GM10266 (cell line): ENCODE measurements at regions not wholly inside any gene's neighbourhood (a gene's known extent, or its start where the extent isn't known, plus 50 kb on each side); places are given as distances from the start of the nearest gene placed in this dataset.

Experiments
- DNase-seq: peaks from one replicate; pipeline ENCODE4 v3.0.0; 2012; ENCODE audit errors: extremely low spot score
- CTCF ChIP-seq: IDR thresholded peaks from 2 replicates; pipeline ENCODE4 v1.5.1; 2012; ENCODE audit warnings: mild to moderate bottlenecking, low read depth; ENCODE audit not compliant: control insufficient read depth, insufficient read depth; ENCODE audit errors: missing control alignments

GRCh38 chr2:59462422-59463197 lies 1090.8 kb downstream of the BCL11A start:
- no peak for DNase-seq
- no peak for TF ChIP-seq CTCF

- DNase-seq = no peak
- no peak for TF ChIP-seq CTCF
Measured at GRCh38 chr2:59461127-59461526, 1092.3 kb downstream of the BCL11A start.

- TF ChIP-seq CTCF = no peak
- DNase-seq = no peak
Measured at GRCh38 chr2:59458800-59459199, 1094.7 kb downstream of the BCL11A start.

- DNase-seq = no peak
- no peak for TF ChIP-seq CTCF
Measured at GRCh38 chr2:59456285-59456684, 1097.2 kb downstream of the BCL11A start.

GRCh38 chr2:59449274-59449673 lies 1104.2 kb downstream of the BCL11A start:
- DNase-seq = no peak
- no peak for TF ChIP-seq CTCF

- no peak for DNase-seq
- no peak for TF ChIP-seq CTCF
Measured at GRCh38 chr2:59440491-59440890, 1113.0 kb downstream of the BCL11A start.

GRCh38 chr2:59435635-59436034 lies 1117.8 kb downstream of the BCL11A start:
- TF ChIP-seq CTCF = no peak
- DNase-seq = no peak
